HTR-8/SVneo (cell line): ENCODE measurements at regions not wholly inside any gene's neighbourhood (a gene's known extent, or its start where the extent isn't known, plus 50 kb on each side); places are given as distances from the start of the nearest gene placed in this dataset.

ENCODE experiments used
- DNase-seq: peaks from one replicate; pipeline ENCODE4 v3.0.0; 2011; ENCODE audit warnings: low spot score, mixed read lengths; ENCODE audit not compliant: insufficient read length
- FAIRE-seq: peaks from 2 replicates; lab custom pipeline; 2011; peaks lifted over from hg19 to GRCh38; lab: Jason Lieb, UNC

DNA sequence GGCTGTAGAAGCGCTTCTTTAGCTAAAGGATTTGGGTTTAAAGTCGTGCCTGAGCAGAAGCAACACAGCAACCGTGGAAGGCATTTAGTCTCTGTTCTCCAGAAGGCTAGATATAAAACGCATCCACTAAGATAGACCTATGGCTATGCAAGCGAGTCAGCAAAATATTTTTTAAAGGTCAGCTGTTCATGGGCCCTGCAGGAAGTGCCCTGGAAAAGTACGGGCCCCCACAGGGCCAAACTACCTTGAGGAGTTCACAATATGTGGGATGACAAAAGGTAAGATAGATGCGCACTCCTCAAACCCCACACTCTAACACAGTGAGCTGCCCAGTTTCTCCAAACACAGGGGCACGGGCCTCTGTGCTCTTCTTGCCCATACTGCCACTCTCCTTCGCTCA is 261.6 kb downstream of the VPS13C start:
- FAIRE-seq (no peak), DNase-seq (no peak)

DNA sequence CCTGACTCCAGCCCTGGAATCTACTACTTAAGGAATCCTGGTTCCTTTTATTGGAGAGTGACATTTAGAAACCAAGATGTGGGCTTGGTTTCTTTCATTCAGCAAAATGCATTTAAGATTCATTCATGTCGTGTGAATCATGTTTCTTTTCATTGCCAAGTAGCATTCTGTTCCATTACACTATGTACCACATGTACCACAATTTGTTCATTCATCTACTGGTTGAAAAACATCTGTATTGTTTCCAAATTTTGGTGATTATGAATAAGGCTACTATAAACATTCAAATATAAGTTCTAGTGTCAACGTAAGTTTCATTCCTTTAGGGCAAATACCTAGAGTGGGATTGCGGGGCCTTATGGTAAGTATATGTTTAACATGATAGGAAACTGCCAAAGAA is 264.2 kb downstream of the VPS13C start:
- FAIRE-seq: no peak
- no peak for DNase-seq

DNA sequence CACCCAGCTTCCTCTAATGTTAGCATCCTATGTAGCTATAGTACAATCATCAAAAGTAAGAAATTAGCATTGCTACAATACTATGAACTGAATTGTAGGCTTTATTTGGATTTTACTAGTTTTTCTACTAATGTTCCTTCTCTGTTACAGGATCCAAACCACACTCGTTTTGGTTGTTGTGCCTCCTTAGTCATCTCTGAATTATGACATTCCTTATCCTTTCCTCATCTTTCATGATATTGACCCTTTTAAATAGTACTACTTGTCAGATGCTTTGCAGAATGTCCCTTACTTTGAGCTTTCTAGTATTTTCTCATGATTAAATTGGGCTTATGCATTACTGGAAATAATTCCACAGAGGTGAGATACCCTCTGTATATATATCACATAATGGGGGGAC is 265.4 kb downstream of the VPS13C start:
- FAIRE-seq (no peak), DNase-seq (no peak)

DNA sequence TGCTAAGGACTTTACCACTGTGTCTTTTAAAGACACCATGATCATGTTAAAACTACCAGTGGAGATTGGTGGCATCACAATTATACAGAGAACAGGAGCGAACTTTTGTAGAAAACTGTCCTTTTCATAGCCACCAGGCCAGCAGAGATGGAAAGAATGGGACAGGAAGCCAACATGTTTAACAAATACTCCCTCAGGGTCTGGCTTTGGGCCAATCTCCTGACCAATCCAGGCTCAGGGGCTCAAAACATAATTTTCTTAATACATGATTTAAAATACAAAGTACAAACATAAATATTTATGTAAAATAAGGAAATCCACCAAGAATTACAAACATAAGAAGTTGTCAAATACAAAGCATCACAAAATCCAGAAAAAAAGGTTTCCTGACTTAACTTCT is 266.0 kb downstream of the VPS13C start:
- no peak for DNase-seq
- FAIRE-seq: no peak

DNA sequence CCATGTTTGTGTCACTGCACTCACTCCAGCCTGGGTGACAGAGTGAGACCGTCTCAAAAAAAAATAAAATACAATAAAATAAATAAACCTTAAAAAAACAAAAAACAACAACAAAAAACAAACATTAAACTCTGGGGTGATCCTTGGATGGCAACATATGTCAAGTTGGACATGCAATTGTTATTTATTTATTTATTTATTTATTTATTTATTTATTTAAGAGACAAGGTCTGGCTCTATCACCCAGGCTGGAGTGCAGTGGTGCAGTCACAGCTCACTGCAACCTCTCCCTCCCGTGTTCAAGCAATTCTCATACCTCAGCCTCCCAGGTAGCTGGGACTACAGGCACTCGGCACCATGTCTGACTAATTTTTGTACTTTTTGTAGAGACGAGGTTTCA is 275.5 kb downstream of the VPS13C start:
- FAIRE-seq (no peak), DNase-seq (no peak)

DNA sequence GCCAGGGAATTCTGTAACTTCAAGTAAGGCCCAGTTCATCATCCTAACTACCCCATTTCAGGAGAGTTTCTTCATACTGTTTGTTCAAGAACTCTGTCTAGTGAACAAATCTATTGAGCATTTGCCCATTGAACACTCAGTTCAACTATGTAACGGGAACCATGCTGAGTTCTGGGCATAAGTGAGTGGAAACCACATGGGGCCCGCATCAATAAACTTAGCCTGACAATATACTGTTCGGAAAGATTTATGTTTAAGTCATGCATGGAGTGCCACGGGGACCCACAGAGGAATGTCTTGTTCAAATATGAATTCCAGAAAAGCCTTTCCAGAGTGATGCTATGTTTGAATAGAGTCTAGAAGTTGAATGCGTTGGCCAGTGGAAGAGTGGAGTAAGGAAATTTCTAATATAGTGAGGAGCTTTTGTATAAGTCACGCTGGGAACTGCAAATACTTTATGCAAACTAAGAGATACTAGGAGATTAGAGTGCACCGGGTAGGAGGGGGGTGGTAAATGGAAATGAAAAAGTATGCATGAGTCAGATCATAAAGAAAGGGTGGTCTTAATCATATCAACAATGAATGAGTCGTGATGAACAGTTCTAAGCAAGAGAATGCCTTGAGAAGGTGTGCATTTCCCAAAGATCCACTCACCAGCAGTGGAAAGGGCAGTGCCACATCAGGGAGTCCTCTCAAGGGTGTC is 279.8 kb downstream of the VPS13C start:
- FAIRE-seq (no peak), DNase-seq (no peak)

DNA sequence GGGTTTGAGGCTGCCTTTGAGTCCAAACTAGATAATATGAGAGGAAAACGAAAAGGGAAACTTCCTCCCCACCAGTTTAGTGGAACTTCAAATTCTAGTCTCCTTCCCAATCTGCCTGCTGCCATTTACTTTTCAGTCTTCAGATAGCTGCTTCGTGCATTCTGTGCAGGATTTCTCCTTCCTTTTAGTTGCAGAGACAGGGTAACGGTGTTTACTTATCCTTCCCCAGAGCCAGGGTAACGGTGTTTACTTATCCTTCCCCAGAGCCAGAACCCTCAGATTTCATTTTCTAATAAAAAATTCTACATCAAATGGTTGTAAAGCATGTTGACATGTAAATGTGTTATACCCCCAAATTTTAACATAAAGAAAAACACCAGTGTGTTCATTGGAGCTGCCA is 282.6 kb downstream of the VPS13C start:
- FAIRE-seq (no peak), DNase-seq (no peak)

DNA sequence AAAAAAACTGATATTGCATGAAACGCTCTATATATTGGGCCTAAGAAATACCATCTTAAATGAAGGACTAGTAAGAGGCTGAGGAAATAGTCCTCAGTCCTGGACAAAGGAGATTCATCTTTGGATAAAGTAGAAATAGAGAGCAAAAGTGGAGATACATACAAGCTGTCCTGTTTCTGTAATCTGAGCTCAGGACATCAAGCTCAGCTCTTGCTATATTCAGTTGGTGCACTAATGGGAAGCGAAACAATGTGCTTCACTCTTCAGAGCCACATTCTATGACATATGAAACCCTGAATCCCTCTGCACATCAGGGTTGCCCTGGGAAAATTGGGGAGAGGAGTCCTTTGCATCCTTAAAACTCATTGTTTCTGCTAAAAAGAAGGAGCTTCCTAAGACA is 290.7 kb downstream of the VPS13C start:
- no peak for DNase-seq
- FAIRE-seq: no peak

DNA sequence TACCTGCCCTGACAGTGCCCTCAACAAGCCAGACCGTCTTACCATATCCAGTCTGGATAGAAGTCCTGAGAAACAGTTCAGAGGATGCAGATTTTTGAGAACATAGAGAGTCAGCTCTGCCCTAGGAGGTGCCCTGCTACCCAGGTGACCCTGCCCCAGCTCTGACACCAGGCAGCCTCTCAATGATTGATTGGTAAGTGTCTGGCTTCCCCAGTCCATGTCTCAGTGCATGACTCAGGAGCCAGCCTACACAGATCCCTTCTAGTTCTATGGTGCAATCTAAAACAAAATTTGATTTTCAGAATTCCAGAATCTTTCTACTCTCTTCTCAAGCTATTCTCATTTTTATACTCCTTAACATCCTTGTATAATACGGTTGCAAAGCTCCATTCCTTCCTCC is 292.1 kb downstream of the VPS13C start:
- no peak for DNase-seq
- no peak for FAIRE-seq

DNA sequence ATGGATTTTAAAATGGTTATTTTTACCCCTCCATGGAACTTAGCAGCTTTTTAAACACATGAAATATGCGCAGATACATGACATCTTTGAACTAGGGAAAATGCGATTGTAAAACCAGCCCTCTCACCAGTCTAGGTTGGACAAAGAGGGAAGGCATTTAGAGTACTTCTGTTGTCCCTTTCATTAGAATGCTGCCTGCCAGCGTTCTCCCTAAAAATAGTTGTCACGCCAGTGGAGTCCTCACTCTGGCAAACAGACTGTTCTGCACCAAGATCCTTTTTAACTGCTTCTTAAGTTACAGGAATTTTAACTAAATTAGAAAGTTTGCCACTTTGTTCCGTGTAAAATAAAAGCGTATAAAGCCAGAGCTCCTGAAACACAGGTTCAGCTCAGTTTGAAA is 295.3 kb downstream of the VPS13C start:
- FAIRE-seq (no peak), DNase-seq (no peak)

DNA sequence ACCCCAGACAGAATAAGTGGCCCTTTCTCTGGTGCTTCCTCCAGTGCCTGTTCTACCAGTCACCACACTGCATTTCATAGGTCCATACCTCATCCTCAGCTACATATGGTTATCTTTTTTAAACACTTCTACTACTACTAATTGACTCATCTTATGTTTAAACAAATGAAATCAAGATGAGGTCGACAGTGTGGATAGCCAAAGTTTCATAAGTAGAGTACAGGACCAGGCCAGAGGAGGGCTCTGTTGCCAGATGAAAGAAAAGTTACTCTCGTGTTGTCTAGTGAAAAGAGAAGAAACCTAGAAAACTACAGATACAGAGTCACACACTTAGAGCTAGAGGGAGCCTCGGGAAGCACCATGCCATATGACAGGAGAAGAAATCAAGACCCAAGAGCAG is 296.1 kb downstream of the VPS13C start:
- FAIRE-seq (no peak), DNase-seq (no peak)

DNA sequence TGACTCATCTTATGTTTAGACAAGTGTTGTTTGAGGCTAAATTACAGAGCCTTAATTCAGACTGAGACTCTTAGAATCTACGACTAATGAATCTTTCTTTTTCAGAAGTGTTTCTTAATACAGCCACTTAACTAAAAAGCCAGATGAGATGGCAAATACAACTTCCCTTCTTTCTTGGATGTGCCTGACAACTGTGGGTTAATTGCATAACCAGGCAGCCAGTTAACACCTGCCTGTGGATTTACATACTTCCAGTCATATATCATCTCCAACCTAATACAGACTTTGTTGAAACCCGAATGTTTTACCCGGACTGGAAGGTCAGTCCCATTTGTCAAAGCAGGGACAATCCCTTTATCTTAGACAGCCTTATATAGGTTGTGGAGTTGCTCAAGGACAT is 297.6 kb downstream of the VPS13C start:
- no peak for FAIRE-seq
- DNase-seq: no peak

DNA sequence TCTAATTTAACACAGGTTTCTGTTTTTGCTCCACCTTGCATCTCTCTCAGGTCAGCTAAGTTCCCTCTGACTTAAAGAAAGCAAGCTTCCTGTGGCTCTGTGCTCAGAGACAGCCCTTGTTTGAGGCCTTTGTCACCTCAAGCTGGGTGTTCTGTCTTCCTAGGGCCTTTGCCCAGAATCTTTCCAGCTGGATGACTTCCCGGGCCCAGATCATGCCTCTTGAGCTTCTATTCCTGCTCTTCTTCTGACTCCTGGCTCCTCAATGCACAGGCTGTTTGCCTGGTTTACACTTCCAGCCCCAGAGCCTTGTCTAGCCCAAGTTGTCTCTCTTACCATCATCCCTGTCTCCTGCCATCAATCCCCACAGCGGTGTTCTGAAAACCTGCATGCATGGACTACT is 300.6 kb downstream of the VPS13C start:
- DNase-seq (no peak), FAIRE-seq (no peak)

DNA sequence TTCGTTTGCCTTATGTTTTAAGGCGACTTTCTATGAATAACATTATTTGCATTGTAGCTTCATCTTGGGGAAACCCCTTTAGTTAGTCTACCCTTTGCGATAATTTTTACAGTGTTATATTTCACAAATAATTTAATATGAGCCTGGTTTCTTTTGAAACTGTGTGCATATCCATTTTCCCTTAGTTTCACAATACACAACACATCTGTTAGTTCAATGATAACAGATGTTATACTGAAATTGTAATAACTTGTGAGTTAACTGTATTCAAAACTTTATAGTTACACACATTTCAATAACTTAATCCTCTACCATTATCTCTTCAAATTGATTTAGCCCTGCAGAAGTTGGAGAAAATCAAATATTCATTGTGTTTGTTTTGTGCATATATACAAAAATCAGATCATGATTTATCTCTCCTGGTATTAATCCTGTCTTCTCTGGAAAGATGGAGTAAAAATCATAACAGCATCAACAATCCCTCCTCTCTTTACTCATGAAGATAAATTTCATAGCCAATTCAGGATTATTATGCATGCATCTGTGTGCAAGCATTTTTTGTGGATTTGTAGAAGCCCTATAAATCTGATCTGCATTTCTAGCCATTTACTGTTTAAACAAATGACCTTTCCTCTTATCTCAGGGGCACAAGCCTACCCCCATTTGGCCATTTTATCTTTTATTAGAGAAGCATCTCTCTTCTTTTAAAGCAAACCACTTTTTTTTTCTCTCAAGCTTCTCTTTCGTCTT is 304.0 kb downstream of the VPS13C start:
- FAIRE-seq (no peak), DNase-seq (no peak)

DNA sequence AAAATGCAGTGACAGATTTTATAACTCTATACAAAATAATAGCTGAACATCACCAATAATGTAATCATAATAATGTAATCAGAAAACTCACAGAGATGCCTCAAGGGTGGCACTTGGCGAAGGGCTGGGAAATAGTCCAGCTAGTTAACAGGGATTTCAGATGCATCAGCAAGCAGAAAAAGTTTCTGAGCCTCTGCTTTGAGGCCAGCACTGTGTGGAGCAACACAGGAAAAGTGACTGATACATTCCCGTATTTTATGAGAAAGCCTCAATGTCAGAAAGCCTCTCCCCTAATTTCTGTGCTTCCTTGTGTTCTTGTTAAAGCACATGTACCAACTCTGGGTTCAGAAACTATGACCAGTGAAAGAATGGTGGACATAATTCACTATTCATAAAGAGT is 304.8 kb downstream of the VPS13C start:
- no peak for FAIRE-seq

DNA sequence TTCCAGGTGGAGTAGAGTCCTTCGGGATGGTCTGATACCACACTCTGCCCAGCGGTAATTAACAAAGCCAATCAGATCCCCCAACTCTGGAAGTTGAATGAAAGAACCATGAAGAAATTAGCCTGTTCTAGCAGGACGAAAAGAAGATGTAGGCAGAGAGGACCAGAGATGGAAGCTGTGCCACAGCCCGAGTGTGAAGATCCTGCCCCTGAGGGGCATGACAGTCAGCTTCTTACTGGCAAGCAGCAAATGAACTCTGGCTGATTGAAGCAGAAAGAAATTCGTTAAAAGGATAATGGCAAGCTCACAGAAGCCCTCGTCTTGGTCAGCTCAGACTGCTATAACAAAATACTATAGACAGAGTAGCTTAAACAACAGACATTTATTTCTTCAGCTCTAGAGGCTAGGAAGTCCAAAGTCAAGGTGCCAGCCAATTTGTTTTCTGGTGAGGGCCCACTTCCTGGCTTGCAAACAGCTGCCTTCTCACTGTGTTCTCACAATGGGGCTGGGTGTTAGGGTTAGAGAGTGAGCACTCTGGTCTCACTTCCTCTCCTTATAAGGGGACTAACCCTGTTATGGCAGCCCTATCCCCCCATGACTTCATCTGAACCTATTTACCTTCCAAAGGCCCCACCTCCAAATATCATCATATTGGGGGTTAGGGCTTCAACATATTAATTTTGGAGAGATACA is 307.1 kb downstream of the VPS13C start:
- no peak for DNase-seq
- no peak for FAIRE-seq

More for the DNA sequence above, 304.8 kb downstream of the VPS13C start:
- no peak for DNase-seq

DNA sequence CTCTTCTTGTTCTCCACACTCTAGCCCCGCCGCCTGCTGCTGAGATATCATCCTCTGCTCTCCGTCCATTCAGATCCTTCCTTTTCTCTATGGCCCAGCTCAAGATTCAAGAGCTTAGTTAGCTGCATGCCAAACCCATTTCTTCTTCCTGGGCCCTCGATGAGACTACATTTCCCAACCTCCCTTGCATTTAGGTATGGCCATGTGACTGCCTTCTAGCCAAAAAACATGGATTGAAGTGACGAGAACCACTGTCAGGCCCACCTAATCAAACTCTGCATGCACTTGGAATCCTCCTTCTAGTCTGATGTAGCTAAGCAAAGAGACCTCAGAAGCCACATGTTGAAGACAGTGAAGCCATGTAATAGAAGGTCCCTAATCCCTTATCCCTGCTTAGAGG is 308.2 kb downstream of the VPS13C start:
- FAIRE-seq: no peak
- DNase-seq: no peak

DNA sequence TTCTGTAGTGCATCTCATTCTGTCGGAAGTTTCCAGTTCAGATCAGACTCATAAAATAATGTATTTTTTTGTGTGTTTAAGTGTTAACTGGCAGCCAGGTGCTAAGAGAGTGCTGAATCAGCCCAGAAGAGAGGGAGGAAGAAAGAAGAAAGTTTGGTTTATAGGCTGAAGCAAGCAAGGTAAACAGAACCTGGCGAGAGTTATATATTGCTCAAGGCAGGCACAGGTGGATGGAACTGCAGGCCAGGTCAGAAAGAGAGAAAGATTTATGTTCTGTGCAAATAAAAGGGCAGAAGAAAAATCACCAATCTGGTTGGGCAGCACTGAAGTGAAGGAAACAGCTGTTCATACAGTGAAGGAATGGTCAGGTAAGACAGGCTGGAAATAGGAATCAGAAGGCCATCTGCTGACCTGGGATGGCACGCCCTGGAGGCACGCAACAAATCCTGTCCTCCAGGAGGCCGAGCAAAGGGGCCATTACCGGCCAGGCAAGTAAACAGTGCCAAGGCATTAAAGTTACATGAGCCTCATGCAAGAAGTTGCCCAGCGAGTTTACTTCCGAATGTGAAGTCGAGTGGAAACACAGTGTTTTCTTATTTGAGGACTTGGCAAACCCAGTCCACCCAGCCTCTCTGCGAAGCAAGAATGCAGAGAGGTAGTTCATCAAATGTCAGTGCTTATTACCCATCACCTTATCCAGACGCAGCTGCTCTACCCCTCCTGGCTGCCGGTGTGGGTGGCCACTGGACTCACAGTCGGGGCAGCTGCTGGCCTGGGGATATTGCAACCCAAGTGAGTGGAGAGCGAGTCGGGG is 309.8 kb downstream of the VPS13C start:
- DNase-seq (no peak), FAIRE-seq (no peak)

DNA sequence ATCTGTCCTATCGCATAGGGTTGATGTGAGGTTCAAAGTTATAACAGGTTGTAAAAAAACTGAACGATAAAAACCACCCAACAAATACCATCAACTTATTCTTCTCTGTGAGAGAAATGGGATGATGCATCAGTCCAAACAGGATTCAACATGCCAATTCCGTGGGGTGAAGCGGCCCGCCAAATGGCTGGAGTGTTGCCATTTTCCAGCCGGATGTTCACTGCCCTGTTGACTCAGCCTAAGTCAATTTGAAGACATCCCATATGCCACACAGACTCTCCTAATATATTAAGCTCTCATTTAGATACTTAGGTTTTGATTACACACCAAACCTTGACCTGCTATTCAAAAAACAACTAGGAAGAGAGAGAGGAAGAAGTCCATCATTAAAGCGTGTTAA is 311.1 kb downstream of the VPS13C start:
- no peak for FAIRE-seq
- DNase-seq: no peak

DNA sequence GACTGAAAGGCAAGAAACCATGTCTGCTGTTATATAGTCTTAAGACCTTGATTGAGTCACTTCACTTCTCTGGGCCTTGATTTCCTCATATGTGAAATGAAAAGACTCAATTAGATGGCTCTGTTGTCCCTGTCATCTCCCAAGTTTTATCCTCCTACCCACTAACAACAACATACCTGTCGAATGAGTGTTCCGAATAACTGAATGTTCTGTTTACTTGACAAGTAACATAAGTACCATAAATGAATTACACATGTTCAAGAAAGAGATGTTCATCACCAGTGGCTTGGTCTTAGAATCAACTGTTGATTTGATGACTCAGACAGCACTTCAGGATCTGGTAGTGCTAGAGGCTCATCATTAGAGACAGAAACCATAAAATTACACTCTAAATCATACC is 311.7 kb downstream of the VPS13C start:
- DNase-seq (no peak), FAIRE-seq (no peak)

DNA sequence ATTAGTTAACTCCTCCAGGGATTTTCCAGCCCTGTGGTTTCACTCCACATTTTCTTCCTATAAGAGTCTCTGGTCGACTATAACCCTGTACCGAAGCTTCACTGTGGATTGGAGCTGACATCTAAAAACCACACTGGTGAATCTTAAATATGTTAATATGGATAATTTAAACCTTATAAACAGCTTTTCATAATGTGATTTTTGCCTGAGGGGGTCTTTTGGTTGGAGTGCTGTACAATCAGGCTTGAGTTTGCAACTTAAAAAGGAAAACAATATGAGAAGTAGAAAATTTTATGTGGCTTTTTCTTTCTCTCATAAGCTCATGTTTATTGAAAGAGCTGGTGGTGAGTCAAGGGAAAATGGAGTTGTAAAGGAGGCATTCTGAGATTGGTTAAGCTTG is 313.7 kb downstream of the VPS13C start:
- DNase-seq (no peak), FAIRE-seq (no peak)
